Immature natural killer cell (primary cell): ENCODE measurements at regions not wholly inside any gene's neighbourhood (a gene's known extent, or its start where the extent isn't known, plus 50 kb on each side); places are given as distances from the start of the nearest gene placed in this dataset.
"Not testable (repeated sequence)": the region's sequence is repeated elsewhere in the genome, so short reads cannot be mapped to it uniquely, and the experiment has no call there.

Experiments used
- DNase-seq, 3 donors: peaks; one replicate each; pipeline ENCODE4 v3.0.0; 2022; ENCODE audit warnings: mixed read lengths in 1 of 3
- H3K27ac Mint-ChIP-seq, 6 donors: one replicate each; pipeline ENCODE4 v1.8.0; 2020; ENCODE audit warnings: mixed read lengths in 6 of 6, mild to moderate bottlenecking in 5 of 6, inconsistent platforms in 4 of 6, moderate library complexity in 3 of 6
- H3K27me3 Mint-ChIP-seq, 3 donors: one replicate each; pipeline ENCODE4 v1.8.0; 2020 to 2021; ENCODE audit warnings: low read depth in 3 of 3, mild to moderate bottlenecking in 3 of 3, mixed read lengths in 3 of 3, moderate library complexity in 3 of 3, inconsistent platforms in 1 of 3
- H3K36me3 Mint-ChIP-seq, 3 donors: one replicate each; pipeline ENCODE4 v1.8.0; 2020; ENCODE audit warnings: mixed read lengths in 3 of 3, inconsistent platforms in 2 of 3, mild to moderate bottlenecking in 2 of 3
- H3K4me1 Mint-ChIP-seq, 2 donors: one replicate each; pipeline ENCODE4 v1.8.0; 2020; ENCODE audit warnings: inconsistent platforms in 2 of 2, mild to moderate bottlenecking in 2 of 2, mixed read lengths in 2 of 2, moderate library complexity in 1 of 2
- H3K4me3 Mint-ChIP-seq, 5 donors: one replicate each; pipeline ENCODE4 v1.8.0; 2020; ENCODE audit warnings: mild to moderate bottlenecking in 5 of 5, mixed read lengths in 5 of 5, inconsistent platforms in 3 of 5, moderate library complexity in 3 of 5
- H3K9me3 Mint-ChIP-seq, 6 donors: one replicate each; pipeline ENCODE4 v1.8.0; 2020; ENCODE audit warnings: mild to moderate bottlenecking in 6 of 6, mixed read lengths in 6 of 6, inconsistent platforms in 4 of 6, moderate library complexity in 3 of 6

DNA sequence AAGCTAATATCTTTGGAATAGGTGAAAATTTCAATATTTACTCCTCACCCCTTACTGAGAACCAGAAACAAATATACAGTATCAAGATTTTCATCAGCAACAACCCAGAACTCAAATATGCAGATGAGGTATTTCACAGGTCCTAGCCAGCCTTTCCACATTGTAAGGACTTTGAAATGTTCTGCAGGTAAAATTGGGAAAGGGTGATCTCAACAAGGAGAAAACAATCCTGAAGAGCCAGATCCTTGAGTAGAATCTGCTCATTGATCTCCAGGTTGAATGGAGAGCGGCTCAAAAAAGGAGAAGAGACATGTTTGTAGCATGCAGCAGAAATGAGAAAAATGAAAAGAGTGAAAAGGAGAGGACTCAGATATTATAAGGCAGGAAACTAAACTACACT lies 493.3 kb upstream of the NAALADL2 start:
- H3K36me3 Mint-ChIP-seq: no peaks in the 10 kb centered on the region
- H3K9me3 Mint-ChIP-seq: peaks cover 4 to 44% (median 14%) of the 10 kb centered on the region in 6 donors
- no peaks in the 10 kb centered on the region for H3K27me3 Mint-ChIP-seq
- no peak for DNase-seq
- no peaks in the 10 kb centered on the region for H3K4me1 Mint-ChIP-seq
- no peak overlapping the region for H3K4me3 Mint-ChIP-seq
- no peak overlapping the region for H3K27ac Mint-ChIP-seq

DNA sequence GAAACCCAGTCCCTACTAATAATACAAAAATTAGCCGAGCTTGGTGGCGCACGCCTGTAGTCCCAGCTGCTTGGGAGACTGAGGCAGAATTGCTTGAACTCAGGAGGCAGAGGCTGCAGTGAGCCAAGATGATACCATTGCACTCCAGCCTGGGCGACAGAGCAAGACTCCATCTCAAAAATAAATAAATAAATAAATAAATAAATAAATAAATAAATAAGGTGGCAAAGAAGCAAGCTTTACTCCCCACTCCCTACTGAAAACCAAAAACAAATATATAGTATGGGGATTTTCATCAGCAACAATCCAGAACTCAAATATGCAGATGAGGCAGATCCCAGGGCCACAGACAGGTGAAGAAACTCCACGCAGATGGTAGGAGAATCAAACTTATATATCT lies 492.2 kb upstream of the NAALADL2 start:
- H3K27me3 Mint-ChIP-seq, H3K27ac Mint-ChIP-seq: not testable (repeated sequence)

DNA sequence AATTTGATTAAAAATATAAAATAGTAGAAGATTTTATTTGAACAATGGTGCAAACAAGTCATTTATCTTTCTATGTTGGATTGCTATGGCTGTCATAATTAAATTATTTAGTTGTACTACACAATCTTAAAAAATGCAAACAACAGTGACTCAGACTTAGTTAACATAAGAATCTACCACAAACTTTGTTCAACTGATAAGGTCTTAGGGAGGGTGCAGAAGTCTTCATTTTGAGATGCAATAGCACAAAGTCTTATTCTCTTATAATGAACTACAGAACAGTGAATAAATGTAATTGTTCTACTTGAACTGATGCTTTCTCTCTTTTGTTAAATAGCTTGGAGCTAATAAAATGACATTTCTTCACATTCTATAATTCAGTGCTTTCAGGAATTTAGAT lies 482.8 kb upstream of the NAALADL2 start:
- no peak for DNase-seq
- H3K36me3 Mint-ChIP-seq: no peaks in the 10 kb centered on the region
- no peaks in the 10 kb centered on the region for H3K27me3 Mint-ChIP-seq
- peaks cover 2 to 16% (median 10%) of the 10 kb centered on the region in 6 donors for H3K9me3 Mint-ChIP-seq
- H3K4me1 Mint-ChIP-seq: no peaks in the 10 kb centered on the region
- no peak overlapping the region for H3K27ac Mint-ChIP-seq
- no peak overlapping the region for H3K4me3 Mint-ChIP-seq

More for the DNA sequence above, 492.2 kb upstream of the NAALADL2 start:
- DNase-seq, H3K4me3 Mint-ChIP-seq, H3K36me3 Mint-ChIP-seq, H3K4me1 Mint-ChIP-seq: not testable (repeated sequence)
- peaks cover 4 to 52% (median 17%) of the 10 kb centered on the region in 6 donors for H3K9me3 Mint-ChIP-seq

DNA sequence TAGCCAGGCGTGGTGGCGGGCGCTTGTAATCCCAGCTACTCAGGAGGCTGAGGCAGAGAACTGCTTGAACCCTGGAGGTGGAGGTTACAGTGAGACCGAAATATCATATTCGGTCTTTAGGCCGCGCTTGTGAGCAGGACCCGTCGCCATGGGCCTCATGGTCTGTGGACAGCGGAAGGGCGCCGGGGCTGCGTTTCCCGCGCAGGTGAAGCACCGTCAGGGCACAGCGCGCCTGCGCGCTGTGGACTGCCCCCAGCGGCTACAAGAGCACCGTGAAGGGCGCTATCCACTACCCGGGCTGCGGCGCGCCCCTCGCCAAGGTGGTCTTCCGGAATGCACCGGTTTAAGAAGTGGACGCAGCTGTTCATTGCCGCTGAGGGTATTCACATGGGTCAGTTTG lies 482.0 kb upstream of the NAALADL2 start:
- Mint-ChIP-seq H3K36me3 (no peaks in the 10 kb centered on the region), H3K9me3 (peaks cover 2 to 14% (median 8%) of the 10 kb centered on the region in 6 donors), H3K4me3 (no peak overlapping the region), H3K27ac (no peak overlapping the region), H3K4me1 (no peaks in the 10 kb centered on the region), H3K27me3 (no peaks in the 10 kb centered on the region)
- no peak for DNase-seq

DNA sequence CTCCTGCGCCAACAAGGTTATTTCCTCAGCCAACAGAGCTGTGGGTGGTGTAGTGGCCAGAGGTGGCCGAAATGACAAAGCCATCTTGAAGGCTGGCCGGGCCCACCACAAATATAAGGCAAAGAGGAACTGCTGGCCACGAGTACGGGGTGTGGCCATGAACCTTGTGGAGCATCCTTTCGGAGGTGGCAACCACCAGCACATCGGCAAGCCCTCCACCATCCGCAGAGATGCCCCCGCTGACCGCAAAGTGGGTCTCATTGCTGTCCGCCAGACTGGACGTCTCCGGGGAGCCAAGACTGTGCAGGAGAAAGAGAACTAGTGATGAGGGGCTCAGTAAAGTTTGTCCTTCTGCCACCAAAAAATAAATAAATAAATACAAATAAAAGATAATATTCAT lies 481.4 kb upstream of the NAALADL2 start:
- Mint-ChIP-seq H3K9me3 (peaks cover 2 to 14% (median 7%) of the 10 kb centered on the region in 6 donors), H3K27ac (no peak overlapping the region), H3K4me1 (no peaks in the 10 kb centered on the region), H3K36me3 (no peaks in the 10 kb centered on the region), H3K27me3 (no peaks in the 10 kb centered on the region), H3K4me3 (no peak overlapping the region)
- DNase-seq: no peak

DNA sequence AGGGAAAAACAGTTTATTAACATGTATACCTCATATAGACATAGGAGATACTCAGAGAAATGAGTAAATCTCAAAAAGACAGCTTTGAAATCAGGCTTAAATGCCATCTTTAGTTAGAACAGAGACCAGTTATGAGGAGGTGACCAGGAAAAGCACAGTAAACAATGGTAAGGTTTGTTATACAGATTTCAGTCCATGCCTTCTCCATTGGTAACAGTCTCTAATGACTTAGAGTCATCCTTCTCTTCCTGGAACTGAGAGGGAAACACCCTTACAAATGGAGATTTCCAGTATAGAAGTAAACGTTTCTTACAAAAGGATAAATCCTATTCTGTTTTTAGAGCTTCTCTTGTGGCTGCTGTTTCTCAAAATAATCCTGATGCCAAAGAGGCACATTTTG lies 476.3 kb upstream of the NAALADL2 start:
- H3K36me3 Mint-ChIP-seq: no peaks in the 10 kb centered on the region
- H3K27me3 Mint-ChIP-seq: no peaks in the 10 kb centered on the region
- no peaks in the 10 kb centered on the region for H3K4me1 Mint-ChIP-seq
- H3K9me3 Mint-ChIP-seq: peaks cover 2 to 7% (median 6%) of the 10 kb centered on the region in 6 donors
- no peak overlapping the region for H3K4me3 Mint-ChIP-seq
- H3K27ac Mint-ChIP-seq: no peak overlapping the region
- no peak for DNase-seq

DNA sequence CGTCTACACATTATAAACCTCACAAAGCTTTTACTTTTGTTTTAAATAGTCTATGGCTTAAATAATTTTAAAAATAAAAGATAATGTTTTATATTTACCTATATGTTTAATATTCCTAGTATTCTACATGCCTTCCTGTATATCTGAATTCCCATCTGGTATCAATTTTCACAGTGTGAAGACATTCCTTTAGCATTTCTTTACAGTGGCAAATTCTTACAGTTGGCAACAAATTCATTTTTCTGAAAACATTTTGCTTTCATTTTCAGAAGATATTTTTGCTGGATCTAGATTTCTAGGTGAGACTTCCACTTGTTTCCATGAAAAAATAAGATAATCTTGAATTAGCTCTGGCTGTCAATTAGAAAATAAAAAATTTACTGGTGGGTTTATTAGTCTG lies 471.4 kb upstream of the NAALADL2 start:
- Mint-ChIP-seq H3K36me3 (no peaks in the 10 kb centered on the region), H3K9me3 (peaks cover 2 to 31% (median 8%) of the 10 kb centered on the region in 6 donors), H3K27me3 (no peaks in the 10 kb centered on the region), H3K27ac (no peak overlapping the region), H3K4me1 (no peaks in the 10 kb centered on the region), H3K4me3 (no peak overlapping the region)
- DNase-seq: no peak

DNA sequence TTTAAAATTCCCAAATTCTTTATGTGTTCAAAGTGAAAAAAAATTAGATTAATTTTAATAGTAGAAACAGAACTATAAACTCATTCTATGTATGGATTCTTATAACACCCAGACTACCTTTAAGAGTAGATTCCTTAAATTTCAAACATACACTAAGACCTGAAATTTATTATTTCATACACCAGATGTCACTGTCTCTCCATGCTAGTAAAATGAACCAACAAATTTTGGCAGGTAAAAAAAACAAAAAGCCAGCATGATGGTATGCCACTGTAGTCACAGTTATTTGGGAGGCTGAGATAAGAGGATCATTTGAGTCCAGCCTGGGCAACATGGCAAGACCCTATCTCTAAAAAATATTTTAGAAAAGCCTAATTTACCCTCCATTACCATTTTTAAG lies 461.3 kb upstream of the NAALADL2 start:
- Mint-ChIP-seq H3K27me3 (no peaks in the 10 kb centered on the region), H3K27ac (no peak overlapping the region)
- no peak for DNase-seq

DNA sequence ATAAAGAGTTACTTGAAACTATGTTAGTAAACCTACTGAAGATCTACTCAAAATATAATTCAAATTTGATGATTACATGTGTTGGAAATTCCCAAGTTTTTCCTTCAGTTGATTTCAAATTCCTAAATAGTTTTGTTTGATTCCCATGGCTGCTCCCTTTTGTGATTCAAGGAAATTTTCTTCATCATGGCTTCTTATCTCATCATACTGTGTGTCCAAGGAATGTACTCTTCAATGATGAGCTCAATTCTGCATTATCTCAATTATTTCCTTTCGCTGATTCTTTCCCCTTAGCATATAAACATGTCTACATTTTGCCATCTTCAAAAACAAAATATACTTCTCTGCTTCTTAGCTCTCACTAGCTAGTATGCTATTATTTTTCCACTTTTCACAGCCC lies 460.4 kb upstream of the NAALADL2 start:
- no peak overlapping the region for H3K27ac Mint-ChIP-seq
- no peaks in the 10 kb centered on the region for H3K4me1 Mint-ChIP-seq
- no peaks in the 10 kb centered on the region for H3K36me3 Mint-ChIP-seq
- peaks cover 5 to 19% (median 9%) of the 10 kb centered on the region in 6 donors for H3K9me3 Mint-ChIP-seq
- DNase-seq: no peak
- H3K27me3 Mint-ChIP-seq: no peaks in the 10 kb centered on the region
- H3K4me3 Mint-ChIP-seq: no peak overlapping the region

More for the DNA sequence above, 461.3 kb upstream of the NAALADL2 start:
- Mint-ChIP-seq H3K36me3 (no peaks in the 10 kb centered on the region), H3K9me3 (peaks cover 5 to 17% (median 9%) of the 10 kb centered on the region in 6 donors), H3K4me1 (no peaks in the 10 kb centered on the region), H3K4me3 (no peak overlapping the region)

DNA sequence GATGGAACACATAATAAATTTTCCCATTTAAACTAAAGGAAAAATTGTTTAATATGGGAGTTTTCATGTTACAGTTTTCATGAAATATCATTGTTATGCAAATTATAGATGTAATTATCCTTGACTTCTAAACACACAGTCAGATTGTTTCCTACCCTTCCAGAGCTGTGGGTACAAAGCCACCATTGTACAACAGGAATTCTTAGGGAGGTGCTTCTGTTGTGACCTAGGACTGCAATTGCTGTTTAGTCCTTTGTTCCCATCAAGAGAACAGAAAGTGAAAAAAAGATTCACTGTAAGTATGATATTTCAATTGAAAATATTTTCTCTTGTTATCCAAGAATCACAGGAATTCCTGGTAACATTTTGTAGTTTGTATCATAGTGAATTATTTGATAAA lies 455.3 kb upstream of the NAALADL2 start:
- no peaks in the 10 kb centered on the region for H3K36me3 Mint-ChIP-seq
- peaks cover 0 to 6% (median 0%) of the 10 kb centered on the region in 3 donors for H3K27me3 Mint-ChIP-seq
- DNase-seq: no peak
- peaks cover 3 to 35% (median 11%) of the 10 kb centered on the region in 6 donors for H3K9me3 Mint-ChIP-seq
- H3K4me1 Mint-ChIP-seq: no peaks in the 10 kb centered on the region
- H3K4me3 Mint-ChIP-seq: no peak overlapping the region
- no peak overlapping the region for H3K27ac Mint-ChIP-seq

DNA sequence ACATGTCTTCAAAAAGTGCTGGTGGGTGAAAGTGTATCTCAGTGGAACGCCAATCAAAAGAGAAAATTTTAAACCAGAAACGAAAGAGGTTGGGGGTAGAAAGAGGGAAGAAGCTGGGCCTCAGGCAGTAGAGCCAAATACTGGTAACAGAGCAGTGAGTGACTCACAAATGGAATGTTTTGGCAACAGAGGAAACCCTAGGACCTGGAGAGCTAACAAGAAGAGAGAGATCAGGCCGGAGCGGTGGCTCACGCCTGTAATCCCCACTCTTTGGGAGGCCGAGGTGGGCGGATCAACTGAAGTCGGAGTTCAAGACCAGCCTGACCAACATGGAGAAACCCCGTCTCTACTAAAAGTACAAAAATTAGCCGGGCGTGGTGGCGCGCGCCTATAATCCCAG lies 450.8 kb upstream of the NAALADL2 start:
- no peaks in the 10 kb centered on the region for H3K4me1 Mint-ChIP-seq
- no peak overlapping the region for H3K27ac Mint-ChIP-seq
- no peak overlapping the region for H3K4me3 Mint-ChIP-seq
- H3K36me3 Mint-ChIP-seq: no peaks in the 10 kb centered on the region
- H3K9me3 Mint-ChIP-seq: peaks cover 2 to 29% (median 6%) of the 10 kb centered on the region in 6 donors
- no peak for DNase-seq
- H3K27me3 Mint-ChIP-seq: peaks cover 0 to 9% (median 0%) of the 10 kb centered on the region in 3 donors

DNA sequence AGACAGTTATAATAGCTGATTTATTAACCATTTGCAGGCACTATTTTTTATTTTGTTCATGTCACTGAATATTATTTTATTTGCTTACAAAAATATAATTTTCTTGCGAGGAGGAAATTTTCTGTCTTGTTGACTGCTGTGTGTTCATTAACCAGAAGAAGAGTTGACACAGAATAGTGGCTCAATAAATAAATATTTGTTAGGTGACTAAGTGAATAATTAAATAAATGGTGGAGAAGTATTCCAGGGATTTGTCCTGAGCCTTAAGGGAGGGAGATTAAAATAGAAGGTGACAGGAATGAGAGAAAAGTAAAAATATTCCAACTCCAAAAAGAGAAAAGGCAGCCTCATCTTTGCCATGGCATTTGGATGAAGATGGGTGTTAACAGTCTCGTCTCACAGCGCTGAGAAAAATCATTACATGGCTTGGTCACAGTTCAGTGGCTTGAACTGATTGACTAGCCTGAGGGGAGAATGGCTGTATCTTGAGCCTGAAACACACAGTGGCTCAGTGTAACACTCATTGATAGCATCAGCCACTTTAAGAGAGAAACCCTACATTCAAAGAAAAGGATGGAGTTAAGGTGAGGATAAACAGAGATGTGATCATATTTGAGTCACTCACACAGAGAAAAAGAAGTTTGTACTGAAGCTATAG lies 449.9 kb upstream of the NAALADL2 start:
- Mint-ChIP-seq H3K36me3 (no peaks in the 10 kb centered on the region), H3K27ac (no peak overlapping the region), H3K27me3 (peaks cover 0 to 9% (median 0%) of the 10 kb centered on the region in 3 donors), H3K9me3 (peaks cover 2 to 30% (median 7%) of the 10 kb centered on the region in 6 donors), H3K4me1 (no peaks in the 10 kb centered on the region), H3K4me3 (no peak overlapping the region)
- no peak for DNase-seq

DNA sequence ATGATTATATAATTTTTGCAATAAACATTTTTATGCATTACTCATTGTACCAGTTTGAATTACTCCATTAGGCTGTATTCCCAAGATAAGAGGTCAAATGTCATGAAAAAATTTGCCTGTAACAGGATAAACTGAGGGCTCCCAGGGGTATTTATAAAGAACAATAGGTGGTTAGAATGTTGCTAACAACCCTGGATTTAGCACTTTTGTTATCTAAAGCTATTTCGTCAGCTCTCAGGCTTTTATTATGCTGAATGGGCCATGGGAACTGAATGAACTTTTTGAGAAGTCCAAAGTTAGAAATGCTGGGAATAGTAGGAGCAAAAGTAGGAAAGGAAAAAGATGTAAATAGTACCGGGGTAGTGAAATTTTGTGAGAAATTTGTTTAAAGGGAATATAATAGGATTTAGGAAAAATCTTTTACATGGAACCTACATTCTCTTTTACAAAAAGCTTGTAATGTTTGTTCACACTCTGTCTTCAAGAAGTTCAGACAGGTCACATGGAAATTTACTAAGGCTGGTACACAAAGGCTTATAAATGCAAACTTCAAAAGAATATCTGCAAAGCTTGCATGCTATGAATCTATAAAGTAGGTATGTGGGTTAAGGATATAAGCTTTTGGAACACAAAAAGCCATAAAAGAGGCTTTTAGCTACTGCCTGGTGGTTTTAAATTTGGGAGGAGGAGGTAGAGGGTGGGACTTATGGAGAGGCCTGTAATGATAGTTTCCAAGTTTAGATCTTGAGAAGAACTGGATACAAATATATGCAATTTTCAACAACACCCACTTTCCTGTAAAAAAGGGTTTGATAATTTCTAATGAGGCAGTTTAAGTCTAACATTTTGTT lies 445.8 kb upstream of the NAALADL2 start:
- H3K27me3 Mint-ChIP-seq: peaks cover 0 to 4% (median 1%) of the 10 kb centered on the region in 3 donors
- no peak overlapping the region for H3K27ac Mint-ChIP-seq
- H3K36me3 Mint-ChIP-seq: no peaks in the 10 kb centered on the region
- peaks cover 2 to 18% (median 8%) of the 10 kb centered on the region in 6 donors for H3K9me3 Mint-ChIP-seq
- H3K4me1 Mint-ChIP-seq: no peaks in the 10 kb centered on the region
- H3K4me3 Mint-ChIP-seq: no peak overlapping the region
- no peak for DNase-seq

DNA sequence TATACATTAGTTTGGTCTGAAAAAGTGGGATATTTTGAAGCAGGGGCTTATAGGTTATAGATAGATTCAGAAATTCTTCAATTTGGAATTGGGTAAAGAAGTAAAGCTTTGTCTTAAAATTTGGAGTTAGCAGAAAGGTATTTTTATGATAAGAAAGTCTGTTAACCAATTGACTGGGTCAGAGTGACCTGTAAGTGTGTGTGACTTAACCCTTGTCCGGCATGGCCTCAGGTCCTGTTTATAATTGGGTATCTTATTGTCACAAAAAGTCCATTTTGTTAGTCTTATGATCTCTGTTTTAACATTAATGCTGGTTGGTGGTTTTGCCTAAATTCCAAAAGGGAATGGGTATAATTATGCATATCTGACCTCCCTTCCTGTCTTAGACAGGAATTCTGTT lies 444.2 kb upstream of the NAALADL2 start:
- Mint-ChIP-seq H3K4me3 (no peak overlapping the region), H3K4me1 (no peaks in the 10 kb centered on the region), H3K27ac (no peak overlapping the region), H3K36me3 (no peaks in the 10 kb centered on the region), H3K9me3 (peaks cover 2 to 27% (median 8%) of the 10 kb centered on the region in 6 donors), H3K27me3 (peaks cover 0 to 2% (median 1%) of the 10 kb centered on the region in 3 donors)
- DNase-seq: no peak
